Left lung (tissue), 4 donors: ENCODE measurements at regions not wholly inside any gene's neighbourhood (a gene's known extent, or its start where the extent isn't known, plus 50 kb on each side); places are given as distances from the start of the nearest gene placed in this dataset.

Experiments used
- ATAC-seq: fragments of 200-7000 bp; cut with Tn5 transposase; one replicate; pipeline ENCODE4 v1.9.1; 2020; ENCODE audit warnings: moderate library complexity
- DNase-seq, 4 donors: peaks; one replicate each; pipeline ENCODE4 v3.0.0-alpha.2; 2013 to 2020
- H3K27ac ChIP-seq, 2 donors: fragments of 200-600 bp; sonication (generic) in 1 of 2; one replicate each; pipeline versions ENCODE4 v1.5.0 to v1.8.0; 2020 to 2021
- H3K27me3 ChIP-seq, 2 donors: fragments of 200-600 bp; sonication (generic) in 1 of 2; one replicate each; pipeline versions ENCODE4 v1.5.0 to v1.8.0; 2020 to 2021
- H3K36me3 ChIP-seq, 2 donors: fragments of 200-600 bp; sonication (generic) in 1 of 2; one replicate each; pipeline versions ENCODE4 v1.5.0 to v1.8.0; 2020 to 2021
- H3K4me1 ChIP-seq, 2 donors: fragments of 200-600 bp; one replicate each; pipeline ENCODE4 v1.8.0; 2021
- H3K4me3 ChIP-seq, 2 donors: fragments of 200-600 bp; sonication (generic) in 1 of 2; one replicate each; pipeline versions ENCODE4 v1.5.0 to v1.8.0; 2020 to 2021; ENCODE audit warnings: mild to moderate bottlenecking in 1 of 2
- H3K9me3 ChIP-seq, 2 donors: fragments of 200-600 bp; sonication (generic) in 1 of 2; one replicate each; pipeline versions ENCODE4 v1.5.0 to v1.8.0; 2020 to 2021
- intact Hi-C, 2 donors: fragments of 100-400 bp; cut with DNase I; formaldehyde crosslinking; loops; one replicate each; pipeline versions ENCODE4 v1.11.2 to v1.14.2; 2022
- TF ChIP-seq, protein P1 (sequence below), 2 donors: fragments of 200-600 bp; sonication (generic) in 1 of 2; IDR thresholded peaks; one replicate each; pipeline versions ENCODE4 v1.5.0 to v1.8.0; 2021; ENCODE audit warnings: antibody characterized with exemption in 2 of 2
- donor health status: DM: no; HTN: yes; CAD: no.
- donor health status: DM: no; HTN: no; CAD: no.

GRCh38 chr14:58848365-58848764, 210.6 kb downstream of the DACT1 start:
- no peak for DNase-seq

GRCh38 chr14:58849601-58850000, 211.8 kb downstream of the DACT1 start:
- ATAC-seq (no peak), DNase-seq (no peak)
- Histone ChIP-seq H3K4me3 (no peak overlapping the region), H3K27ac (no peak overlapping the region), H3K9me3 (no peaks in the 10 kb centered on the region), H3K27me3 (no peaks in the 10 kb centered on the region), H3K36me3 (no peaks in the 10 kb centered on the region), H3K4me1 (no peaks in the 10 kb centered on the region)
- TF ChIP-seq, protein P1, sequence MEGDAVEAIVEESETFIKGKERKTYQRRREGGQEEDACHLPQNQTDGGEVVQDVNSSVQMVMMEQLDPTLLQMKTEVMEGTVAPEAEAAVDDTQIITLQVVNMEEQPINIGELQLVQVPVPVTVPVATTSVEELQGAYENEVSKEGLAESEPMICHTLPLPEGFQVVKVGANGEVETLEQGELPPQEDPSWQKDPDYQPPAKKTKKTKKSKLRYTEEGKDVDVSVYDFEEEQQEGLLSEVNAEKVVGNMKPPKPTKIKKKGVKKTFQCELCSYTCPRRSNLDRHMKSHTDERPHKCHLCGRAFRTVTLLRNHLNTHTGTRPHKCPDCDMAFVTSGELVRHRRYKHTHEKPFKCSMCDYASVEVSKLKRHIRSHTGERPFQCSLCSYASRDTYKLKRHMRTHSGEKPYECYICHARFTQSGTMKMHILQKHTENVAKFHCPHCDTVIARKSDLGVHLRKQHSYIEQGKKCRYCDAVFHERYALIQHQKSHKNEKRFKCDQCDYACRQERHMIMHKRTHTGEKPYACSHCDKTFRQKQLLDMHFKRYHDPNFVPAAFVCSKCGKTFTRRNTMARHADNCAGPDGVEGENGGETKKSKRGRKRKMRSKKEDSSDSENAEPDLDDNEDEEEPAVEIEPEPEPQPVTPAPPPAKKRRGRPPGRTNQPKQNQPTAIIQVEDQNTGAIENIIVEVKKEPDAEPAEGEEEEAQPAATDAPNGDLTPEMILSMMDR (IDR thresholded peaks at IDR 0.05), result no peak
- intact Hi-C loops, result no loop called here

More at GRCh38 chr14:58848365-58848764, 210.6 kb downstream of the DACT1 start:
- no peak for ATAC-seq
- H3K36me3 ChIP-seq, result no peaks in the 10 kb centered on the region
- H3K4me3 ChIP-seq, result no peak overlapping the region
- H3K27ac ChIP-seq, result no peak overlapping the region
- H3K27me3 ChIP-seq, result no peaks in the 10 kb centered on the region
- TF ChIP-seq, protein P1 (IDR thresholded peaks at IDR 0.05), result no peak
- H3K9me3 ChIP-seq, result no peaks in the 10 kb centered on the region
- intact Hi-C loops, result no loop called here
- no peaks in the 10 kb centered on the region for H3K4me1 ChIP-seq

DNA sequence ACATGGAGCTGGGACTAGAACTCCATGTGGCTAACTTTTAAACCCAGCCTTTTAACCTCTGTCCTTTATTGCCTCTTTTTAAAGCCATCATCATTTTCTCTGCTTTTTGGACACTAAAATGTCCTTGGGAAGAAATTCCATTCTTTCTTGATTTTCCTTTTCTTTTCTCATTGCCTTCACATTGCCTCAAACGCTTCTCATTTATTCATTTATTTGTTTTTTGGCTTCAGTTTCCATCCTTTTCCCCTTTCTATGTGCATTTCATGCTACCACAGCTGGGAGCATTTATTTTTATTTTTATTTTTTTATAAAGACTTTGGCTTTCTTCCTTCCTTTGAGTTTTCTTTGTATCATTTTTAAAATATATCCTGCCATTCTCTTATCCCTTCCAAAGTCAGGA, 212.2 kb downstream of the DACT1 start:
- TF ChIP-seq, protein P1 (IDR thresholded peaks at IDR 0.05), result no peak
- DNase-seq (no peak), ATAC-seq (no peak)
- intact Hi-C loops, result no loop called here
- H3K4me3 ChIP-seq, result no peak overlapping the region
- no peak overlapping the region for H3K27ac ChIP-seq
- H3K27me3 ChIP-seq, result no peaks in the 10 kb centered on the region
- H3K4me1 ChIP-seq, result no peaks in the 10 kb centered on the region
- H3K36me3 ChIP-seq, result no peaks in the 10 kb centered on the region
- no peaks in the 10 kb centered on the region for H3K9me3 ChIP-seq

GRCh38 chr14:58861586-58861985, 223.8 kb downstream of the DACT1 start:
- Histone ChIP-seq H3K9me3 (peaks cover 0 to 13% of the 10 kb centered on the region in 2 donors), H3K27ac (no peak overlapping the region), H3K4me1 (no peaks in the 10 kb centered on the region), H3K36me3 (no peaks in the 10 kb centered on the region), H3K4me3 (no peak overlapping the region), H3K27me3 (no peaks in the 10 kb centered on the region)
- DNase-seq (no peak), ATAC-seq (no peak)
- intact Hi-C loops, result no loop called here
- TF ChIP-seq, protein P1 (IDR thresholded peaks at IDR 0.05), result no peak

GRCh38 chr14:58862416-58863160, 224.8 kb downstream of the DACT1 start:
- no peak overlapping the region for H3K4me3 ChIP-seq
- no peak overlapping the region for H3K27ac ChIP-seq
- ATAC-seq (no peak), DNase-seq (no peak)
- intact Hi-C loops, result no loop called here
- H3K9me3 ChIP-seq, result peaks cover 0 to 11% of the 10 kb centered on the region in 2 donors
- H3K4me1 ChIP-seq, result no peaks in the 10 kb centered on the region
- no peaks in the 10 kb centered on the region for H3K27me3 ChIP-seq
- TF ChIP-seq, protein P1 (IDR thresholded peaks at IDR 0.05), result no peak
- no peaks in the 10 kb centered on the region for H3K36me3 ChIP-seq
